Adipocyte (in vitro differentiated cells): ENCODE measurements at regions not wholly inside any gene's neighbourhood (a gene's known extent, or its start where the extent isn't known, plus 50 kb on each side); places are given as distances from the start of the nearest gene placed in this dataset.

Experiments
- DNase-seq: peaks from one replicate; pipeline ENCODE4 v3.0.0-alpha.2; 2015; ENCODE audit warnings: low read depth
- H3K27me3 ChIP-seq: replicated peaks from 2 replicates; pipeline ENCODE4 v1.7.0; 2013; ENCODE audit warnings: mild to moderate bottlenecking, low read length, moderate library complexity; ENCODE audit not compliant: control insufficient read depth, insufficient read depth
- H3K36me3 ChIP-seq: 2 replicates; pipeline ENCODE4 v1.7.0; 2013; ENCODE audit warnings: low read length, mild to moderate bottlenecking, moderate library complexity; ENCODE audit not compliant: control insufficient read depth, insufficient read depth, severe bottlenecking
- H3K4me1 ChIP-seq: 2 replicates; pipeline ENCODE4 v1.7.0; 2013; ENCODE audit warnings: mild to moderate bottlenecking, low read length, moderate library complexity; ENCODE audit not compliant: control insufficient read depth, insufficient read depth
- H3K4me3 ChIP-seq: 2 replicates; pipeline ENCODE4 v1.7.0; 2013; ENCODE audit warnings: mild to moderate bottlenecking, low read length, moderate library complexity
- H3K9ac ChIP-seq: 2 replicates; pipeline ENCODE4 v1.7.0; 2013; ENCODE audit warnings: mild to moderate bottlenecking, low read length, moderate library complexity
- H3K9me3 ChIP-seq: 2 replicates; pipeline ENCODE4 v1.7.0; 2013; ENCODE audit warnings: mild to moderate bottlenecking, low read length, moderate library complexity; ENCODE audit not compliant: control insufficient read depth

- no peak overlapping the region for H3K4me3 ChIP-seq
- H3K36me3 ChIP-seq = no peaks in the 10 kb centered on the region
- no peak overlapping the region for H3K9ac ChIP-seq
- DNase-seq = no peak
- no peaks in the 10 kb centered on the region for H3K9me3 ChIP-seq
- no peaks in the 10 kb centered on the region for H3K27me3 ChIP-seq
- H3K4me1 ChIP-seq = no peaks in the 10 kb centered on the region
Measured at GRCh38 chr6:78101387-78101786, 448.5 kb downstream of the MEI4 start.

- DNase-seq = no peak
- H3K9ac ChIP-seq = no peak overlapping the region
- H3K9me3 ChIP-seq = no peaks in the 10 kb centered on the region
- no peaks in the 10 kb centered on the region for H3K4me1 ChIP-seq
- H3K27me3 ChIP-seq = no peaks in the 10 kb centered on the region
- no peaks in the 10 kb centered on the region for H3K36me3 ChIP-seq
- no peak overlapping the region for H3K4me3 ChIP-seq
Measured at GRCh38 chr6:78110641-78111040, 457.8 kb downstream of the MEI4 start.

GRCh38 chr6:78117966-78118365, 465.1 kb downstream of the MEI4 start:
- peaks cover 7% of the 10 kb centered on the region for H3K9me3 ChIP-seq
- no peak overlapping the region for H3K9ac ChIP-seq
- DNase-seq = no peak
- no peak overlapping the region for H3K4me3 ChIP-seq
- H3K36me3 ChIP-seq = no peaks in the 10 kb centered on the region
- H3K4me1 ChIP-seq = no peaks in the 10 kb centered on the region
- no peaks in the 10 kb centered on the region for H3K27me3 ChIP-seq

- peaks cover 11% of the 10 kb centered on the region for H3K9me3 ChIP-seq
- no peak for DNase-seq
- H3K36me3 ChIP-seq = no peaks in the 10 kb centered on the region
- H3K4me1 ChIP-seq = no peaks in the 10 kb centered on the region
- no peak overlapping the region for H3K4me3 ChIP-seq
- H3K27me3 ChIP-seq = no peaks in the 10 kb centered on the region
- no peak overlapping the region for H3K9ac ChIP-seq
Measured at GRCh38 chr6:78131521-78131920, 478.7 kb downstream of the MEI4 start.

- no peak overlapping the region for H3K9ac ChIP-seq
- no peaks in the 10 kb centered on the region for H3K4me1 ChIP-seq
- peaks cover 16% of the 10 kb centered on the region for H3K9me3 ChIP-seq
- no peaks in the 10 kb centered on the region for H3K27me3 ChIP-seq
- H3K36me3 ChIP-seq = no peaks in the 10 kb centered on the region
- H3K4me3 ChIP-seq = no peak overlapping the region
- DNase-seq = no peak
Measured at GRCh38 chr6:78132671-78133410, 480.0 kb downstream of the MEI4 start.

- H3K4me1 ChIP-seq = no peaks in the 10 kb centered on the region
- no peaks in the 10 kb centered on the region for H3K9me3 ChIP-seq
- DNase-seq = no peak
- H3K4me3 ChIP-seq = no peak overlapping the region
- no peak overlapping the region for H3K9ac ChIP-seq
- no peaks in the 10 kb centered on the region for H3K36me3 ChIP-seq
- no peaks in the 10 kb centered on the region for H3K27me3 ChIP-seq
Measured at GRCh38 chr6:78150425-78150824, 497.6 kb downstream of the MEI4 start.

GRCh38 chr6:78153976-78154375, 501.1 kb downstream of the MEI4 start:
- no peaks in the 10 kb centered on the region for H3K4me1 ChIP-seq

GRCh38 chr6:78157606-78158005, 504.8 kb downstream of the MEI4 start:
- DNase-seq = no peak
- Histone ChIP-seq H3K4me1 (no peaks in the 10 kb centered on the region), H3K9me3 (no peaks in the 10 kb centered on the region), H3K27me3 (no peaks in the 10 kb centered on the region), H3K36me3 (no peaks in the 10 kb centered on the region), H3K4me3 (no peak overlapping the region), H3K9ac (no peak overlapping the region)

More at GRCh38 chr6:78153976-78154375, 501.1 kb downstream of the MEI4 start:
- H3K36me3 ChIP-seq = no peaks in the 10 kb centered on the region
- H3K9me3 ChIP-seq = no peaks in the 10 kb centered on the region
- H3K27me3 ChIP-seq = no peaks in the 10 kb centered on the region
- no peak for DNase-seq
- H3K4me3 ChIP-seq = no peak overlapping the region
- no peak overlapping the region for H3K9ac ChIP-seq

- DNase-seq = no peak
- no peaks in the 10 kb centered on the region for H3K36me3 ChIP-seq
- no peak overlapping the region for H3K4me3 ChIP-seq
- H3K9me3 ChIP-seq = no peaks in the 10 kb centered on the region
- H3K27me3 ChIP-seq = no peaks in the 10 kb centered on the region
- H3K9ac ChIP-seq = no peak overlapping the region
- no peaks in the 10 kb centered on the region for H3K4me1 ChIP-seq
Measured at GRCh38 chr6:78188891-78189290, 536.1 kb downstream of the MEI4 start.

- Histone ChIP-seq H3K9ac (no peak overlapping the region), H3K9me3 (no peaks in the 10 kb centered on the region), H3K4me3 (no peak overlapping the region), H3K4me1 (no peaks in the 10 kb centered on the region), H3K36me3 (no peaks in the 10 kb centered on the region), H3K27me3 (no peaks in the 10 kb centered on the region)
- no peak for DNase-seq
Measured at GRCh38 chr6:78192057-78192456, 539.2 kb downstream of the MEI4 start.

- no peak for DNase-seq
Measured at GRCh38 chr6:78199044-78199443, 546.2 kb downstream of the MEI4 start.

GRCh38 chr6:78222226-78222625, 569.4 kb downstream of the MEI4 start:
- no peaks in the 10 kb centered on the region for H3K27me3 ChIP-seq
- H3K36me3 ChIP-seq = no peaks in the 10 kb centered on the region
- no peaks in the 10 kb centered on the region for H3K4me1 ChIP-seq
- no peak overlapping the region for H3K4me3 ChIP-seq
- peaks cover 2% of the 10 kb centered on the region for H3K9me3 ChIP-seq
- DNase-seq = no peak
- H3K9ac ChIP-seq = no peak overlapping the region

More at GRCh38 chr6:78199044-78199443, 546.2 kb downstream of the MEI4 start:
- Histone ChIP-seq H3K36me3 (no peaks in the 10 kb centered on the region), H3K4me1 (no peaks in the 10 kb centered on the region), H3K9ac (no peak overlapping the region), H3K4me3 (no peak overlapping the region), H3K27me3 (no peaks in the 10 kb centered on the region), H3K9me3 (no peaks in the 10 kb centered on the region)
